GM18870 (cell line): ENCODE measurements at regions not wholly inside any gene's neighbourhood (a gene's known extent, or its start where the extent isn't known, plus 50 kb on each side); places are given as distances from the start of the nearest gene placed in this dataset.

Source experiments
- ATAC-seq: cut with Tn5 transposase; IDR thresholded peaks from one replicate; pipeline ENCODE4 v1.9.1; 2021; ENCODE audit warnings: moderate library complexity; ENCODE audit not compliant: unreplicated experiment

DNA sequence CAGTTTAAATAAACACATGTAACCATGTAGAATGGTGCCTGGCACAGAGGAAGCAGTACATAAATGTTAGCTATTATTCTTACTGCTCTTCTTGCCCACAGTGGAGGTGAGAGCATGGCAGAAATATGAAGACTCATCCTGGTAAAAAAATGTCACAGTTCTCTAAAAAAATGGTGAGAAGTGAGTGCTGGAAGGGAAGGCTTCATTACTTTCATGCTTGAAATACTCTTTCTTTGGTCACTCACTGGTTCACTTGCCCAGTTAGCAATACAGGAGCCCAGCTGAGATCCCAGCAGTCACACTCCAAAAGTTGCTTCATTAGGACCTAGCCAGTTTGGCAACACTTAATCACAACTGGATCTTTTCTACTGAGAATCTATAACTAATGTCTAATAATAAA, 1017.2 kb downstream of the TUSC7 start:
- ATAC-seq, result no peak

DNA sequence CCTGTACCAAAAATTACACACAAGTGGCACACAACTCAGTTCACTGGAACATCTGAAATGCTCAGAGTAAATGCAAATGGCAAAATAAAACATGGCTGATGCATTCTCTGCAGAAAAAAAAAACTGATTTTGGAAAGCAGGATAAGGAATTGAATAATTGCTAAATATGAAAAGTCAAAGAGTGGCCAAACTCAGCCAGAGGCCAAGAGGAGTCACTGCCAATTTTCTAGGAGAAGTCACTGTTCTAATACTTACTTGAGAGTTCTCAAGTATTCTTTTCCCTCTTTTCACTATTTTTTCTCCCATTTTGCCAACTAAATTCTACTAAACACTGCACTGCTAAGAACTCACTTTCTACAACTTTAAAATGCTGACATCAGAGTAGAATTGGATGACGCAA, 1018.6 kb downstream of the TUSC7 start:
- ATAC-seq, result no peak

DNA sequence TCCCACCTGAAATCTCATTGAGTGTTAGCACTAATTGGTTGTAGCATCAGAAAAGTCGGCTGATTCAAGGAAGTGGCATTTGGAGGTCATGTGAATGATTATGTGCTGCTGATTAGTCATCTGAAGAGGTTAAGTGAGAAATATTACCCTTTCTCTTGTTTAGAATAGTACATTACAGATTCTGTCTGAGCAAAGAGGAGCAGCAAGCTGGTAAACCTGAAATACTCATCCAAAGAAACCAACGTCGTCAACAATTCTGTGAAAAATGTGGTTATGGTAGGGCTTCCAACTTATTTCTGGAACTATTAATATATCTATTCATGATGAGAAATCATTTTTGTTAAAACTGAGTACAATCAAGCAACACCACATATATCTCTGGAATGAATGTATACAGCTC, 1024.9 kb downstream of the TUSC7 start:
- ATAC-seq, result no peak

DNA sequence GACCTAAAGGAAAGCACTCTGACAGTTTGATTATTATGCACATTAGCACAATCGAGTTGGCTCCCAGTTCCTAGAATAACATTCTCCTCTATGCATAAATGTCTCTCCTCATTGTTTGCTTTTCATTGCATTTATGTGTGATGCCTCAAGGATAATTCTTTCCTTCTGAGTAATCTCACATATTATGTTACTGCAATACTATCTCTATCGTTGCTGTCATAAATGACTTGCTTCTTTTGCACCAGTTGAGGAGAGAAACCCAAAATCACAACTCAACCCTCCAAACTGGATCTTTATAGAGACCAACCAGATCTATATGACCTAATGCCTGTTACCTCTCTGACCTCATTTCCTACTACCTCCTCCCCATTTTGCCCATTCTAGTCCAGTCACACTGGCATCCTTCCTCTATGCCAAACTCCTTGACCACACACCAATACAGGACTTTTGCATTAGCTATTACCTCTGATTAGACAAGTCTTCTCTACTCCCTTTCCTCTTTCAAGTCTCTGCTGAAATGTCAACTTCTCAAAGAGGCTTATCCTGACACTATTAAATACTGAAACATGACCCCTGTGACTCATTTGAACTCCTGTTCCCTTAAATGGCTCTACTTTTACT, 1026.0 kb downstream of the TUSC7 start:
- no peak for ATAC-seq

DNA sequence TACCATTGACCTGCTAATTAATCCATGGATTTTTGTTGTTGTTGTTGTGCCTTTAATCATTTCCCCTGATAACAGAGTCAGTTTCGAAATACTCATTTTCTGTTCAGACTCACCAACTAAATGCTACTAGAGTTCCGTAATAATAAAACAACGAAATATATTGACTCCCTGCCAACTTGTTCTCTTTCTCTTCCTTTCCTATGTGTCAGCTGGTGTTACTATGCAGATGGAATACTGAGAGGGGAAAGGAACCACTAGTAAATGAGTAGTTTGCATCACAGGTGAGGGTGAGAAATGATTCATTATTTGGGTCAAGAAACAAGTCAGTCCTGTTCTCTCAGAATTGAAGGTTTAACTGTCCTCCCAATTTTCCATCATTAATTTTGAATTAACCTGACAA, 1027.3 kb downstream of the TUSC7 start:
- no peak for ATAC-seq

DNA sequence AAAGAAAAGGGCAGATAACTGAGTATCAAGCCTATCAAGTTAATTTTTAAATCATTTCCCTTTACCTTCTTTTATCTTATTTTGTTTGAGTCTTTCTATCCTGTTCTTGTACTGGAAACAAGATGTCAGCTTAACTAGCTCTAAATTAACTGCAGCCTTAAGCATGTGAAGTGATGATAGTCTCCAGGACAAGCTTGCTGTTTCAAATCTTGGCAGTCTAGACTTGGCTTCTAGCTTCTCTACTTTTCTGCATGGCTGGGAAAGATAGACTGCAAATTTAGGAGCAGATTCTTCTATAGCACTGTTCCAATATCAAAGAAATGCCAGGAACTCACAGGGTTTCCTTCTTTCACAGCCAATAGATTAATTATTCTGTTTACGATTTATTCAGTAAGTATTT, 1034.4 kb downstream of the TUSC7 start:
- no peak for ATAC-seq

DNA sequence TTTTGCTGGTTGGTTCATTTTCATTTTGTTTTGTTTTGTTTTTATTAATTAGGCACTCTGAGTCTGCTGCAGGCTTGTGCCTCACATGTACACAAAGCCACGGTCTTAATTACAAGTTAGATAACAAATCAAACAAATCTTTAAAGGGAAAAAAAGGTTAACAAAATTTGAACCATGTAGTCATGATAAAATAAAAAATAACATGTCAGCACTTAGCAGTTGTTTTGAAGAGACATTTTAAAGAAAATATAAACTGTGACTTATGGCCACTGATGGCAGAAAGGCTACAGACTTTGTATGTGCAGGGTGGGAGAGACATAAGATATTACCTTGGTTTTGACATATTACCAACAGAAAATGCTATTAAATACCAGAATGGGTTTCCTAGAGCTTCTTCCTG, 1035.4 kb downstream of the TUSC7 start:
- ATAC-seq, result no peak

DNA sequence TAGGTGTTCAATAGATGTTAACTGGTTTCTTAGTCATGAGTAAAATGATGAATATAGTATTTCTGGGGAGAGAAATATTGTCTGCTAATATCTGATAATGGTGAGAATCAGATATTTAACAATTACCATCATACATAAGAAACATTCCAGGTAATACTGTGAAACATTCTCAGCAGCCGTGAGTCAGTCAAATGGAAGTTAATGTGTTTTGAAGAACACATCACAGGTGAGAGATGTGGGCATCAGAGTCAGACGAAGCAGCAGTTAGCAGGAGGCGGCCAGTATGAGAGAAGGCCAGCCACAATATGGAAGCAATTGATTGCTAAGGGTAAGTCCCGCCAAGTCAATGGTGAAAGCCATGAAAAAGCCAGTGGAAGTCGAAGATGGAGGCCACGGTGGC, 1035.9 kb downstream of the TUSC7 start:
- ATAC-seq, result no peak

DNA sequence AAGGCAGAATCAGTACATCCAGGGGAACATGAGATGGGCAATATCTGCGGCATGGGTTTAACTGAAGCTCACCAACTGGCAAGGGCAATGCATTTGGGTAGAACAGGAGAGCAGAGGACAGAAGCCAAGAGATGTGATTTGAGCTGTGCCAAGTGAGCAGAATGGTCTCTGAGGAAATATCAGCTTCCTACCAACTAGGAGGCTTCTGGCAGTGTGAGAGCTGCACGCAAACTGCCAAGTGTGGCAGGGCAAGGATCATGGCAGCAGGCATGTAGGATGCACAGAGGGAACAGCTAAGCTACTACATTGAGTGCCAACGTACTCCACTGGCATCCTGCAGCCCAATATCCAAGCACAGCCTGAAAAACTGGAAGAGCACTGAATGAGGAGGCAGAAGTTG, 1036.5 kb downstream of the TUSC7 start:
- no peak for ATAC-seq

DNA sequence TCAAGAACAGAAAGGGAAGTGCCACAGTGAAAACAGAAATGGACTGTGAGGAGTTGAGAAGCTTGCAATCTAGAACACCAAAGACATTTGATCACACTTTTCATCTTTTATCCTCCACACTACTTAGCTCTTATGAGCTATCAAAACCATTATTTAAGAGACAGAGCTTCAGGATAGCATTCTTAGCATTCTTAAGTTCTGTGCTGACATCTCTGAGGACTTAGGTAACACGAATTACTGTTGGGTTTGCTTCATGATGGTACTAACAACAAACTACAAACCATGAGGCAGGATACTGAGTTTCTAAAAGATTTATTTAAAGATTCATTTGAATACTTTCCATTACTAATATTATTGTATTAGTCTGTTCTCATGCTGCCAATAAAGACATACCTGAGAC, 1038.6 kb downstream of the TUSC7 start:
- no peak for ATAC-seq

DNA sequence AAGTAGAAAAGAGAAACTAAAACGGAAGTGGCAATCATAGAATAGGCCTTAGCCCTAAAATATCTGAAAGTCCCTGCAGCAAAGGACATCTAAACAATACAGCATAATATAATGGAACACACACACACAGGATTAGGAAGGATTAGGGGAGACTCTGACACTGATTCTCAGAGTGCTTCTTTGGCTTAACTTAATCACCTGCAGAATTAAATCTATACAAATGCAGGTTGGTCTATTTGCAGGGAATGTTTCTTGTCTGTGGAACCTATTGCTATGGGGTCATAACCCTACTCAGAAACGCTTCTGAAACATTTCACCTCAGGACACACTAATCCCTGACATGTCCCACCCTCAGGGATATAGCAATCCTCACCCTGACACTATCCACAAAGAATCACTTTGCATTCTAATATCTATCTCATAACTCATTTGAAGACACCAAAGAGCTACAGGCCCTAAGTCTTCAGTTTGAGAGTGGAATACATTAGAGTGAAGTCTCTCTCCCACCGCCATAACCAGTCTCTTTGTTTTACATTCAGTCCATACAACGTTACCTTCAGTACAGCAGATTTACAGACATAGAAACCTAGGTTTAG, 1041.2 kb downstream of the TUSC7 start:
- no peak for ATAC-seq

DNA sequence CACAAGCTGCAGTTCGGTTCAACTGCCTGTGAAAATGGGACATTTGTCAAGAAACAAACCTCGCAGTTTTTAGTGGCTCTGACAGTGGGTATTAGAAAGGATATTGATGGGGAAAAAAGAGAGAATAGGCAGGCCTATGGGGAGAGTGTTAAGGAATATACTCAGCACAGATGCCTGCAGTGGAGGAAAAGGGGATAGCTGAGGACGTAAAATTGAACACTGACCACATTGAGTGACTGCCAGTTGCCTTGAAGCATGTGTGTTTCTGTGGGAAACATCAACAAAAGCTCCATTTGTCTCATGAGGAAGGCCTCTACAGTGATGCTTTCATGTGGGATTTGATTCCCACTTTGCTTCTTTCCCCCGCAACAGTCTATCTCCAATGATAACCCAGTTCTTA, 1042.1 kb downstream of the TUSC7 start:
- no peak for ATAC-seq

DNA sequence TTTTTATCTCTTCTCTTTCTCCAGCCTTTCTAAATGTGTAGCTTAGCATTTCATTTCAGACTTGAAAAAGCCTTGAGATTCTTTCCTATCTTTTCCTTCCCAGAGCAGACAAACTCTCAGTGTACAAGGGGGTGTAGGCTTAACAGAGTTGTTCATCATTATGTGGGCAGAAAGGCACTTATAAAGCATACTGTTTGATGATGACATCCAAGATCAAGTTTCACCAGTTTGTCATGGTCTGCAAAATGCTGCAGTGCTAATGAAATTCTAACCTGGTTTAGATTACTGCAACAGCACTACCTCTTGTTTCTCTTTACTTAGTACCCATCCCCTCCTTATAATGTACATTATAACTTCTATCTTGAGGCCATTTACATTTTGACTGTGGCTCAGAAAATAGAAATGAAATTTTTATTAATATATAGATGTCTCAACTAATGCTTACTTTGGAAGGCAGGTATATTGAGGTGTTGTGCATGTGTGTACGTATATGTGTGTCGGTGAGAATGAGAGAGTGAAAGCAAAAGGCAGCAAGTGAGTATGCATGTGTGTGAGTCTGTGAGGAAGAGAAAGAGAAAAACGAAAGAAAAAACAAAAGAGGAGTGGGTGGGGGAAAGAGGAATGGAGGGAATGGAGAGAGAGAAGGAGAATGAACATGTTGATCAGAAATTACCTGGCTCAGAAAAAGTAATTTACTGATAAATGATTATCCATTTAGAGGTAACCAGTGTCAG, 1043.6 kb downstream of the TUSC7 start:
- ATAC-seq, result no peak

DNA sequence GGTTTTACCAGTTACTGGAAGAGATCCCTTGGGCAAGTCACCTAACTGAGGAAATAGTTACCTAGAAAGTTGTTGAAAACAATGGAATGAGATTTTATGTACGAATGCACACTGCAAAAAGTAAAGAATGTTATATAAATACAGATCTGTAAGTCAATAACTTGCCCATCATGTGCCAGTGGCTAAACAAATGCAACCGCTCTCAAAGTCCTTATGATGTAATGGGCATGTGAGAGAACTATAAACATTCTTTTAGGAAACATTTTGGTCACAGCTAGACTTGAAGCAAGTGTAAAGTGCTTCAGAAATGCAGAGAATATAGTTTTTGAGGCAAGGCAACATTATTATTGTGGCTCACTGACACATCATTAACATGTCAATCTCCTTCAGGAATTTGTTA, 1044.5 kb downstream of the TUSC7 start:
- no peak for ATAC-seq

DNA sequence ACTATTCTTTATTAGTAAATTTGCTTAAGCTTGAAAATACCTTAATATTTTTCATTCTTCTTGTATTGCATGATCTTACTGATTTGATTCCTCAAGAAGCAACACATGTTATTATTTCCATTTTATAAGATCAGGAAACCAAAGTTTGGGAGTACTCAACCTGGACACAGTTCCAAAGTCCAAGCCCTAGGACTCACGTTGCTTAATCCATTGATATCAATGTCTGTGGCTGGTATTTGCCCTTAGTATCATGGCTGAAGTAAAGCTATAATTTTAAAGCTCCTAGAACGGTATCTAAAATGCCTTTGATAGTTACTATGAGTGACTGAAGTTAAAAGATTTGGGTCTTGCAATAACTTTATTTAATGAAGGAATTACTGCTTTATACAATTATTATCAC, 1045.3 kb downstream of the TUSC7 start:
- ATAC-seq, result no peak

DNA sequence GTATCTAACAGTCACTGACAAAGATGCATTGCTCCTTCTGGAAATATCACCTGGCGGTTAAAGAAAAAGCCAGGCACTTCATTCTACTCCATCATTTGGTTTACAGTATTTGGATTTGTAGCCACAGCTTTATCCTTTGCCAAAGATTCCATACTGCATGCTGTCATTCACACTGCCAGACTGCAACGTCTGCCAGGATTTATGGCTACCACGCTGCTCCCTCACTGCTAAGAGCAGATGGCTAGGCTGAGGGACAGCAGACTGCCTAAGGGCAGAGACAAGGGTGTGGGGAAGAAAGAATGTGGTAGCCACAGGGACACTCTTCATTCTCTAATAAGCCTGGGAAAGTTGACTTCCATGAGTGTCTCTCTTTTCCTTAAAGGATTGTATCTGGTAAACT, 1047.0 kb downstream of the TUSC7 start:
- no peak for ATAC-seq

DNA sequence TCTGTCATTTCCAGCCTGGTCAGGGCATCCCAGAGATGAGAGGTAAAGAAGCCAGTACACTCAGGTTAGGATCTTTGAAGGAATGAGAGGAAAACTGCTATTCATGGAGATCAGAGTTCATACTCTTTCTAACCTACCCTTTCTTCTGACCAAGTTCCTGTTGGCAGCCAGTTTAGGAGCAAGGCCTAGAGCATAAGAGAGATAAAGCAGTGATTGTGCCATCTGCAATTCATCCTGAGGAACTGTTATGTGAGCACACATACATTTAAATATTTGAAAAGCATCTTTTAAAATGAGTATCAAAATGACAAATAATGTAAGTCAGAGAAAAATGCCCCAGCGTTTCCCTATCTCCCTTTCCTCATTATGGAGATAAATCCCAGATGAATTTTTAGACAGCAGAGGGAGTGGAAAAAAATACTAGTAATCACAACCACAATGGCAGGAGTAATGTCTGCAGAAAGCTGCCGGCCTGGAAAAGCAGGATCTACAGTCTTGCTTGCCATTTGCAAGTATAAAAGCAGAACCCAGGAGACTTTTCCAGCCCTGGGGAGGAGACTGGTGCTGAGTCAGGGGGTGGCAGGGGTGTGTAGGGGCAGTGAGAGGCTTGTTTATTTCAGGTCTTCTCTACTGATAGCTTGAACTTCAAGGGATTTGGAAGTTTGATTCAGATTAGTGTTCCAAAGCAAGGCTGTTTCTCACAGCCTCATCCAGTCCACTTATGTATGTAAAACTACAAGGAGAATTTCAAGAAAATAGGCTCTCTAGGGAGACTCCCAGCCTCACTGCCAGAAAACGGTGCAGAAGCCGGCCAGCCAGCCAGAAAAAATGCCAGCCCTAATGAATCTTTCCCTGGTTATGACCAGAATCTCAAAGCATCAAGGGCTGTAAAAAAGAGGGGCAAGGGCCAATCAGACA, 1052.4 kb downstream of the TUSC7 start:
- ATAC-seq, result no peak

DNA sequence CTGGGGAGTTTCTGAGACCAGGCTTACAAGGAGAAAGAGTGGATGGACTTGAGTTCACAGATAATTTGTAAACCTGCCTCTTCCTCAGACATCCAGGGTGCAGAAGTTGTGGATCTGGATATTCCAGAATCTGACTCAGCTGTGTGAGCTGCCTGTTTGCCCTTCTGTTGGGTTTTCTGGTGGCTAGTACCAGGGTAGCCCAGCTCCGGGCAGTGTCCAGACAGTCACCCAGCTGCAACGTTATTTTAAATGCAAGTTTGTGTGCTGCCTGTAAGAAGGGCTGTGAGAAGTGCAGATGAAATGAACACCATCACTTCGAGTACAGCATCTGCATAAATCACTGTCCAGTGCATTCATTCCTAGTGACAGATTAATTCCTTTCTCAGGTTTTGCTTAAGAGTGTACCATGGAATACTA, 1053.0 kb downstream of the TUSC7 start:
- no peak for ATAC-seq

DNA sequence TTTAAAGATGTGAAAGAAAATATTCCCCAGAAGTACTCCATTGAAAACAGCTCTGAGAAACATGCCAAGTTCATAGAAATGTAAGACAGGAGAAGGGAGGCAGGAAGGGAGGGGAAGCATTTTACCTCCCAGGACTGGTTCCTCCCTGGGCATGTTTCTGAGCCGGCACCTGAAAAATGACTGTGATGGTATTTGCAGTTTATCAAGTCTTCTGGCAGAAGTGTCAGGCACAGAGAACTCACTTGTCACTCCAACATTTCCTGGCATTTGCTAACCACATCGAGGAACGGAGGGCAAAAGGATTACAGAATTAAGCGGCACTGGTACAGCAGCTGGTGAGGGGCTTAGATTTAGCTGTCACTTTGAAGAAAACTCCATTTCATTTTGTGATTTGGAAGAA, 1054.0 kb downstream of the TUSC7 start:
- ATAC-seq, result no peak

DNA sequence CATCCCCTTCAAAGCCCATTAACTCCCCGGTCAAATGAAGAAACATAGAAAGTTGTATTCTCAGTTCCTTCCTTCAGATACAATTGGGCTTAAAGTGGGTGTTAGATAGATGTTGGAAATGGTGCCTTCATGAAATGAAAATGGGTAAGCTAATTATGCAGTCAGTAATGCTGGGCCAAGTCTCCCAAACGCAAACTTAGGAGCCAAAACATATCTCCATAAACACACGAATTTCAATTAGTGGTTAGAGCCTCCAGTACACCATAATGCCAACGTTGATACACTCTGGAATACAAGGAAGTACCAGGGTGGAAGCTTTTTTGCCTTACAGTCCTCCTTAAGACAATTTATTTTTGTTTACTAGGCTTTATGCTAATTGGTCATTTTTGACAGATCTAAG, 1059.0 kb downstream of the TUSC7 start:
- no peak for ATAC-seq

DNA sequence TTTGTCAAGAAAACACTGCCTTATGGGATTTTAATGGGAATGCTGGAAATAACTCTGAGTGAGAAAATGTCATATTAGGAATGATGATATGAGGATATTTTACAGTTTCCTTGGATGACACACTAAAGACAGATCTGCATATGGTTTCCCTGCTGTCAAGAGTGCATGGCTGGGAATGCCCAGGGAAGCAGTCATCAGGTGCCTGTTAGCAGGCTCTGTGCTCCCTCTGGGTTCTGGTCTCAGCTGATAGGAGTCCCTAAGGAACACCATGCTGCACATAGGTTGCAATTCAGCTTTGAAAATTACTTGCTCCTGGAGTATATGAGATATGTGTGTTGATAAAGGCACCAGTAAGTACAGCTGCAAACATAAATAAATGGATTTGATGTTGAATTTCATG, 1064.6 kb downstream of the TUSC7 start:
- ATAC-seq, result no peak

DNA sequence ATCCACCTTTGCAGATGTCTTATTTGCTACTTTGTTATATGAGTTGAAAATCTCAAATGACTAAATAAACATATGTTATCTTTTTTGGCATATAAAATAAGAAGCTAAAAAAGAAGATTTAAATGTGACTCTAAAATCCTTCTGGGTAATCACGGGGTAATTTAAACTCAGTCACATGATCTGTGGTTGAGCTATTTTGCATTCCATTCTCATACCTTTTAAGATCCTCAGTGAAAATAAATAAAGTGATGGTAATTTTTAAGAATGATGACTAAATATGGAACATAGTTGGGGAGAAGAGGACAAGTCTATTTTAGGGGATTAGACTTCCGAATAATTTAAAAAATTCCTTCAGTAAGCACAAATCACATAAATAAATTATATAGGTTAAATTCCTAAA, 1076.8 kb downstream of the TUSC7 start:
- ATAC-seq, result no peak
